AG09309 (cell line): ENCODE measurements at regions not wholly inside any gene's neighbourhood (a gene's known extent, or its start where the extent isn't known, plus 50 kb on each side); places are given as distances from the start of the nearest gene placed in this dataset.

Source experiments
- DNase-seq: peaks from one replicate; pipeline ENCODE4 v3.0.0-alpha.2; 2010; ENCODE audit warnings: low read depth
- H3K4me3 ChIP-seq: 2 replicates; pipeline ENCODE4 v1.5.1; 2011; ENCODE audit warnings: mild to moderate bottlenecking, low read depth, low read length, moderate library complexity; ENCODE audit not compliant: control insufficient read depth
- CTCF ChIP-seq: IDR thresholded peaks from 2 replicates; pipeline ENCODE4 v1.5.1; 2011; ENCODE audit warnings: mild to moderate bottlenecking, low read depth, low read length, inconsistent platforms; ENCODE audit not compliant: insufficient read depth, control insufficient read depth; ENCODE audit errors: missing control alignments

GRCh38 chr5:161167016-161167767 lies 315.2 kb upstream of the ATP10B start:
- TF ChIP-seq CTCF = no peak
- no peak overlapping the region for H3K4me3 ChIP-seq
- DNase-seq = no peak

GRCh38 chr5:161165998-161166660 lies 314.1 kb upstream of the ATP10B start:
- no peak overlapping the region for H3K4me3 ChIP-seq
- no peak for DNase-seq
- TF ChIP-seq CTCF = no peak

- no peak for DNase-seq
- TF ChIP-seq CTCF = no peak
- no peak overlapping the region for H3K4me3 ChIP-seq
These were observed 305.9 kb upstream of the ATP10B start for GRCh38 chr5:161157925-161158324.

GRCh38 chr5:161155451-161155850 lies 303.4 kb upstream of the ATP10B start:
- no peak for TF ChIP-seq CTCF
- no peak overlapping the region for H3K4me3 ChIP-seq
- no peak for DNase-seq

- no peak for DNase-seq
- no peak for TF ChIP-seq CTCF
- H3K4me3 ChIP-seq = no peak overlapping the region
These were observed 300.5 kb upstream of the ATP10B start for GRCh38 chr5:161152415-161152940.

- TF ChIP-seq CTCF = no peak
- no peak for DNase-seq
- no peak overlapping the region for H3K4me3 ChIP-seq
These were observed 298.5 kb upstream of the ATP10B start for GRCh38 chr5:161150441-161150988.
